GM12864 (cell line): ENCODE measurements at regions not wholly inside any gene's neighbourhood (a gene's known extent, or its start where the extent isn't known, plus 50 kb on each side); places are given as distances from the start of the nearest gene placed in this dataset.
"Not testable (repeated sequence)": the region's sequence is repeated elsewhere in the genome, so short reads cannot be mapped to it uniquely, and the experiment has no call there.

Experiments used
- DNase-seq: peaks from one replicate; pipeline ENCODE4 v3.0.0-alpha.2; 2011; ENCODE audit warnings: low read depth
- H3K4me3 ChIP-seq: 2 replicates; pipeline ENCODE4 v1.5.1; 2011; ENCODE audit warnings: mild to moderate bottlenecking, low read depth, low read length, control low read depth
- TF ChIP-seq, protein P1 (sequence below): IDR thresholded peaks from 2 replicates; pipeline ENCODE4 v1.5.1; 2011; ENCODE audit warnings: low read depth, mild to moderate bottlenecking, moderate library complexity, low read length, control low read depth, inconsistent platforms; ENCODE audit errors: missing control alignments

DNA sequence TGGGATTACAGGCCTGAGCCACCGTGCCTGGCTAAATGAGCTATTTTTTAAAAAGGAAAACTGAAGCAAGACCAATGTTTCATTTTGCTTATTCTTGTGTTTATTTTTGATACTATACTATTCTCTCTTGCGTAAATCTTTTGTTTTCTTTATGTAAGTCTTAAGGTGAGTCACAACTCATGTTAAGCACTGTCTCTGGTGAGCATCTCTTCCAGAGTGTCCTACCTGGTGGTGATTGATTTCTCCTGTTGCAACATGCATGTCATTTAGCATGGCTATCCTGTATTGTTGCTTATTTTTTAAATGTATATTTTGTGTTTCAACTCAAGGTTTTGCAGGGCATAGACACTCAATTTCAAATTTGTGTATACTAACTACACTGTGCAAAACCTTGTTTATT is 336.0 kb downstream of the RFPL4B start:
- H3K4me3 ChIP-seq, result no peak overlapping the region
- DNase-seq, result no peak
- TF ChIP-seq, protein P1, sequence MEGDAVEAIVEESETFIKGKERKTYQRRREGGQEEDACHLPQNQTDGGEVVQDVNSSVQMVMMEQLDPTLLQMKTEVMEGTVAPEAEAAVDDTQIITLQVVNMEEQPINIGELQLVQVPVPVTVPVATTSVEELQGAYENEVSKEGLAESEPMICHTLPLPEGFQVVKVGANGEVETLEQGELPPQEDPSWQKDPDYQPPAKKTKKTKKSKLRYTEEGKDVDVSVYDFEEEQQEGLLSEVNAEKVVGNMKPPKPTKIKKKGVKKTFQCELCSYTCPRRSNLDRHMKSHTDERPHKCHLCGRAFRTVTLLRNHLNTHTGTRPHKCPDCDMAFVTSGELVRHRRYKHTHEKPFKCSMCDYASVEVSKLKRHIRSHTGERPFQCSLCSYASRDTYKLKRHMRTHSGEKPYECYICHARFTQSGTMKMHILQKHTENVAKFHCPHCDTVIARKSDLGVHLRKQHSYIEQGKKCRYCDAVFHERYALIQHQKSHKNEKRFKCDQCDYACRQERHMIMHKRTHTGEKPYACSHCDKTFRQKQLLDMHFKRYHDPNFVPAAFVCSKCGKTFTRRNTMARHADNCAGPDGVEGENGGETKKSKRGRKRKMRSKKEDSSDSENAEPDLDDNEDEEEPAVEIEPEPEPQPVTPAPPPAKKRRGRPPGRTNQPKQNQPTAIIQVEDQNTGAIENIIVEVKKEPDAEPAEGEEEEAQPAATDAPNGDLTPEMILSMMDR, result no peak

DNA sequence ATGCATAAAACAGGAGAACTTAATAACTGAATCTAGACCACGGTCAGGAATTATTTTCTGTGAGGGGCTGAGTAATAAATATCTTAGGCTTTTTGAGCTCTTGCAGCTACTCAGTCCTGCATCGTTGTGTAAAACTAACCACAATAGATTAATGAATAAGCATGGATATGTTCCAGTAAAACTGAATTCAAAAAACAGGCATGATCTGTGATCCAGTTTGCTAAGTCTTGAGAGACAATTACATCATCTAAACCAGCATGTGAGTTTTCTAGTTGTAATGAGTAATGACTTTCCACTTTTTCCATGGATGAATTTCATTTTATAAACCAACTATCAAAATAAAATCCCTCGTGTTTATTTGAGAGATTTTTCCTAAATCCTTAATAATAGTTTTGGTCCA is 336.8 kb downstream of the RFPL4B start:
- no peak for DNase-seq
- TF ChIP-seq, protein P1, result no peak
- no peak overlapping the region for H3K4me3 ChIP-seq

DNA sequence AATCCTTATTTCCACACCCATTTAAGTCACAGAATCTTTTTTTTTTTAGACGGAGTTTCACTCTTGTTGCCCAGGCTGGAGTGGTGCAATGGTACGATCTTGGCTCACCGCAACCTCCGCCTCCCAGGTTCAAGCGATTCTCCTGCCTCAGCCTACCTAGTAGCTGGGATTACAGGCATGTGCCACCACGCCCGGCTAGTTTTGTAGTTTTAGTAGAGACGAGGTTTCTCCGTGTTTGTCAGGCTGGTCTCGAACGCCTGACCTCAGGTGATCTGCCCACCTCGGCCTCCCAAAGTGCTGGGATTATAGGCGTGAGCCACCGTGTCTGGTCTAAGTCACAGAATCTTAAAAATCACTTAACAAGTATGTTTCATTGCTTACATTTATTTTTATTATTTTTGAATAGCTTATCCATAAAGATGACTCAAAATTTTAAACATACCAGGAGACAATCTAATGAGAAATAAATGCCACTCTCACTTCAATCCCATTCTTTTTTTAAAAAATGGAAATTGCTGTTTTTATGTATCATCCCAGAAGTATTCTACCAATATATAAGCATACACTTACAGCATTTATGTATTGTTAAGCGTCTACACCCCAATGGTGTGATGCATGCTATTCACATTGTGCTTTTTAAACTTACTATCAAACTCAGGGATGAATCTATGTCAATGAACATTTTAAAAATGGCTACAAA is 338.5 kb downstream of the RFPL4B start:
- H3K4me3 ChIP-seq, DNase-seq: not testable (repeated sequence)

DNA sequence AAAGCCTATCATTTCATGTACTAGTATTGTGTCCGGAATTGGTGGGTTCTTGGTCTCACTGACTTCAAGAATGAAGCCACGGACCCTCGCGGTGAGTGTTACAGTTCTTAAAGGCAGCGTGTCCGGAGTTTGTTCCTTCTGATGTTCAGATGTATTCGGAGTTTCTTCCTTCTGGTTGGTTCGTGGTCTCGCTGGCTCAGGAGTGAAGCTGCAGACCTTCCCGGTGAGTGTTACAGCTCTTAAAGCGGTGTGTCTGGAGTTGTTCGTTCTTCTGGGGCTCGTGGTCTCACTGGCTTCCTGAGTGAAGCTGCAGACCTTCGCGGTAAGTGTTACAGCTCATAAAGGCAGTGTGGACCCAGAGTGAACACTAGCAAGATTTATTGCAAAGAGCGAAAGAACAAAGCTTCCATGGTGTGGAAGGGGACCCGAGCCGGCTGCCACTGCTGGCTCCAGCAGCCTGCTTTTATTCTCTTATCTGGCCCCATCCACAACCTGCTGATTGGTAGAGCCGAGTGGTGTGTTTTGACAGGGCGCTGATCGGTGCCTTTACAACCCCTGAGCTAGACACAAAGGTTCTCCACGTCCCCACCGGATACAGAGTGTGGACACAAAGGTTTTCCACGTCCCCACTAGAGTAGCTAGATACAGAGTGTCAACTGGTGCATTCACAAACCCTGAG is 341.5 kb downstream of the RFPL4B start:
- not testable (repeated sequence) for H3K4me3 ChIP-seq, DNase-seq

DNA sequence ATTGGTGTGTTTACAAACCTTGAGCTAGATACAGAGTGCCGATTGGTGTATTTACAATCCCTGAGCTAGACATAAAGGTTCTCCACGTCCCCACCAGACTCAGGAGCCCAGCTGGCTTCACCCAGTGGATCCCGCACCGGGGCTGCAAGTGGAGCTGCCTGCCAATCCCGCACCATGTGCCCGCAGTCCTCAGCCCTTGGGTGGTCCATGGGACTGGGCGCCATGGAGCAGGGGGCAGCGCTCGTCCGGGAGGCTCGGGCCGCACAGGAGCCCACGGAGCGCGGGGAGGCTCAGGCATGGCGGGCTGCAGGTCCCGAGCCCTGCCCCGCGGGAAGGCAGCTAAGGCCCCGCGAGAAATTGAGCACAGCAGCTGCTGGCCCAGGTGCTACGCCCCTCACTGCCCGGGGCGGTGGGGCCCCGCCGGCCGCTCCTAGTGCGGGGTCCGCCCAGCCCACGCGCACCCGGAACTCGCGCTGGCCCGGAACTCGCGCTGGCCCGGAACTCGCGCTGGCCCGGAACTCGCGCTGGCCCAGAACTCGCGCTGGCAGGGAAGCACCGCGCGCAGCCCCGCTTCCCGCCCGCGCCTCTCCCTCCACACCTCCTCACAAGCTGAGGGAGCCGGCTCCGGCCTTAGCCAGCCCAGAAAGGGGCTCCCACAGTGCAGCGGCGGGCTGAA is 342.2 kb downstream of the RFPL4B start:
- H3K4me3 ChIP-seq, DNase-seq: not testable (repeated sequence)

DNA sequence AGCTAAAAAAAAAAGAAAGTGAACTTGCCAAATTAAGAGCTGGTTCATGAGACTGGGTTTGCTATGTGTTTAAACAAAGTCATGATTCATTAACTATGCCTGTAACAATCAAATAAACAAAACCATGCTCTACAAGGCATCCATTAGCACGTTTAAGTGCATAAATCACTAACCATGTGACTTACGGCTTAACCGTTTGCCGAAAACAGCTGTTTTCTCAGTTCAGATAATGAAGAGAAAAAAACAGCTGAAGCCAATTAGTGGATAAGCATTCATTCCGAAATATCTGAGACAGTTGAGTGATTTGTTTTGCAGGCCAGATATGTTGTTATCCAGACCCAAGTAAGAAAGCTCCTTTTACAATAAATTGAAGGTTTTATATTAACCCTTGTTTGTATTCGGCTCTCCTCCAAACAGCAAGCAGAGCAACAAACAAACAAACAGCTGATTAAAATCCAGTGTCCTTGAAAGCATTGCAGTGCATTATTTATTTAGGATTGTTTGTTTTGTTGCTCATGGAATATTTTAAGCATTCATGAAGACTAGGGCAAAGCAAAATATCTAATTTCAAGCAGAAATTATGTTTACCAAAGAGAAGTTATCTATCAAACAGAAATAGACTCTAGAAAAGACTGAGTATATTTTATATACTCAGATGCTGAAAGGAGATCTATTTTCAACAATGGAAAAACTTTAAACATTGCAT is 343.5 kb downstream of the RFPL4B start:
- no peak overlapping the region for H3K4me3 ChIP-seq
- DNase-seq, result no peak
- TF ChIP-seq, protein P1, result no peak

DNA sequence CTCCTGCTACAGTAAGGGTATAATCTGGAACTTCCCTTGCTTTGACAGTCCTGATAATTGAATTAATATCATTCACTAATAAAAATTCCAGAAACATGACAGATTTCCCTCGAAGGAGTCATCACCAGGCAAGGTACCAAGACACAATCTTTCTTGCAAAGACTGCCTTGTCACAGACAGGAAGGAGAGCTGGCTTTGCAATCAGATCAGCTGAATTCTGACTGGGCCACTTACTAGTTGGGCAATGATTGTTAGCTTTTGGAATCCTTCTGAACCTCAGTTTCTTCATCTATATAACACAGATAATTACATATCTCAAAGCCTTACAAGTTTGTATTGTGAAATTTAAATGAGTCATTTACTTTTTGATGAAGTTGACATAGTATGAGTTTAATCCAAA is 344.2 kb downstream of the RFPL4B start:
- no peak for DNase-seq
- TF ChIP-seq, protein P1, result no peak
- no peak overlapping the region for H3K4me3 ChIP-seq

DNA sequence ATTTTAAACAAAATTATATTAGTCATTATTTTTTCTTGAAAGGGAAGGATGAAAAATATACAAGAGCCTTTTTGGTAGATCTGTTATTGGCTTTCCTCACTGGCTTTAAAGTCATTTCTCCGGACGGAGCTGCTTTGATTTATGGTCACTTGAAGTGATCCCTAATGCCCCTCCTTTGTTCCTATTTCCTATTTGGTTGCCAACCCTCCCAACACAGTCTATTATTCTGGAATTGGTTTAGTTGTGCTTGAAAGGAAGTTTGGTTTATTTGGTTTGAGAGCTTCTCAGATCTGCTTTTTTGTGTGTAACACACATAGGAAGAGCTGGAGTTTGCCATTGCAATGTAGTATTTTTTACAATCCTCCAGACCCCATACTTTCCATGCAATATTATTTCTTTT is 347.9 kb downstream of the RFPL4B start:
- no peak for DNase-seq
- TF ChIP-seq, protein P1, result no peak
- H3K4me3 ChIP-seq, result no peak overlapping the region
